ENCODE measurements at regions not wholly inside any gene's neighbourhood (a gene's known extent, or its start where the extent isn't known, plus 50 kb on each side); places are given as distances from the start of the nearest gene placed in this dataset.
"Not testable (repeated sequence)": the region's sequence is repeated elsewhere in the genome, so short reads cannot be mapped to it uniquely, and the experiment has no call there.

GRCh38 chr16:73101568-73101967, 53.6 kb upstream of the ZFHX3 start:
- TF ChIP-seq, protein P1, sequence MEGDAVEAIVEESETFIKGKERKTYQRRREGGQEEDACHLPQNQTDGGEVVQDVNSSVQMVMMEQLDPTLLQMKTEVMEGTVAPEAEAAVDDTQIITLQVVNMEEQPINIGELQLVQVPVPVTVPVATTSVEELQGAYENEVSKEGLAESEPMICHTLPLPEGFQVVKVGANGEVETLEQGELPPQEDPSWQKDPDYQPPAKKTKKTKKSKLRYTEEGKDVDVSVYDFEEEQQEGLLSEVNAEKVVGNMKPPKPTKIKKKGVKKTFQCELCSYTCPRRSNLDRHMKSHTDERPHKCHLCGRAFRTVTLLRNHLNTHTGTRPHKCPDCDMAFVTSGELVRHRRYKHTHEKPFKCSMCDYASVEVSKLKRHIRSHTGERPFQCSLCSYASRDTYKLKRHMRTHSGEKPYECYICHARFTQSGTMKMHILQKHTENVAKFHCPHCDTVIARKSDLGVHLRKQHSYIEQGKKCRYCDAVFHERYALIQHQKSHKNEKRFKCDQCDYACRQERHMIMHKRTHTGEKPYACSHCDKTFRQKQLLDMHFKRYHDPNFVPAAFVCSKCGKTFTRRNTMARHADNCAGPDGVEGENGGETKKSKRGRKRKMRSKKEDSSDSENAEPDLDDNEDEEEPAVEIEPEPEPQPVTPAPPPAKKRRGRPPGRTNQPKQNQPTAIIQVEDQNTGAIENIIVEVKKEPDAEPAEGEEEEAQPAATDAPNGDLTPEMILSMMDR (IDR thresholded peaks at IDR 0.05) = no peak
- TF ChIP-seq POLR2AphosphoS5 (IDR thresholded peaks at IDR 0.05) = no peak
- no peak for TF ChIP-seq EP300 (IDR thresholded peaks at IDR 0.05)
- TF ChIP-seq POLR2A (IDR thresholded peaks at IDR 0.05) = no peak
- H3K9me3 ChIP-seq = no peaks in the 10 kb centered on the region
- H3K4me3 ChIP-seq = no peak overlapping the region
- no peaks in the 10 kb centered on the region for H3K27me3 ChIP-seq
- no peak overlapping the region for H3K27ac ChIP-seq
- no peaks in the 10 kb centered on the region for H3K36me3 ChIP-seq
- no peak for ATAC-seq (ENCODE audit: low FRiP score in 2 of 2)
- 90 to 92% methylated on average over 5 of the region's 5 CpGs for WGBS, 2 donors
- no peaks in the 10 kb centered on the region for H3K4me1 ChIP-seq
- no peak for DNase-seq

GRCh38 chr16:73099601-73100000, 51.7 kb upstream of the ZFHX3 start:
- WGBS, 2 donors = 65 to 82% methylated on average over 5 of the region's 5 CpGs
- not testable (repeated sequence) for H3K4me3 ChIP-seq; H3K27me3 ChIP-seq; H3K9me3 ChIP-seq; DNase-seq; H3K36me3 ChIP-seq; H3K27ac ChIP-seq; H3K4me1 ChIP-seq; ATAC-seq (ENCODE audit: low FRiP score in 2 of 2)

Measured in upper lobe of left lung (tissue), 6 donors.